Activated CD4-positive, alpha-beta T cell treated with anti-CD3 and anti-CD28 coated beads, Interleukin-2, amount 50 U/mL, for 4 hours (primary cell): ENCODE measurements at regions not wholly inside any gene's neighbourhood (a gene's known extent, or its start where the extent isn't known, plus 50 kb on each side); places are given as distances from the start of the nearest gene placed in this dataset.

ENCODE experiments used
- DNase-seq, 2 experiments: peaks; one replicate each; pipeline ENCODE4 v3.0.0-alpha.2; 2020

DNA sequence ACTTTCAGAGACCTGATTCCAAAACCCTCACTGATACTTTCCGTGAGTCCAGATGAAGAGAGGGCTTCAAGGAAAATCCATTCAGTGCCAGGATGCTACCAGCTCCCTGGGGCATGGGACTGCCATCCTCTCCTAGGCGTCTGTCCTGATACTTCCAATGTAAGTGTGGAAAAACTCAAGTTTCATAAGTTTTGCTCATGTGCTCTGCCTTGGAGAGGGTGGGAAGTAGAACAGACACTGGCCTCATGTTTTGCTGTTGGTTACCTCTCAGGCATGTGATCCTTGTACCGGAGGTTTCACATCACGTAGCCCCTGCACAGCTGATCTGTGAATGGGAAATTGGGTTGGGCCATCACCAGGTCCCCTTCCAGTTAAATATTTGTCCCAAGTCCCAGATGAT lies 517.1 kb downstream of the RPS24 start:
- no peak for DNase-seq

DNA sequence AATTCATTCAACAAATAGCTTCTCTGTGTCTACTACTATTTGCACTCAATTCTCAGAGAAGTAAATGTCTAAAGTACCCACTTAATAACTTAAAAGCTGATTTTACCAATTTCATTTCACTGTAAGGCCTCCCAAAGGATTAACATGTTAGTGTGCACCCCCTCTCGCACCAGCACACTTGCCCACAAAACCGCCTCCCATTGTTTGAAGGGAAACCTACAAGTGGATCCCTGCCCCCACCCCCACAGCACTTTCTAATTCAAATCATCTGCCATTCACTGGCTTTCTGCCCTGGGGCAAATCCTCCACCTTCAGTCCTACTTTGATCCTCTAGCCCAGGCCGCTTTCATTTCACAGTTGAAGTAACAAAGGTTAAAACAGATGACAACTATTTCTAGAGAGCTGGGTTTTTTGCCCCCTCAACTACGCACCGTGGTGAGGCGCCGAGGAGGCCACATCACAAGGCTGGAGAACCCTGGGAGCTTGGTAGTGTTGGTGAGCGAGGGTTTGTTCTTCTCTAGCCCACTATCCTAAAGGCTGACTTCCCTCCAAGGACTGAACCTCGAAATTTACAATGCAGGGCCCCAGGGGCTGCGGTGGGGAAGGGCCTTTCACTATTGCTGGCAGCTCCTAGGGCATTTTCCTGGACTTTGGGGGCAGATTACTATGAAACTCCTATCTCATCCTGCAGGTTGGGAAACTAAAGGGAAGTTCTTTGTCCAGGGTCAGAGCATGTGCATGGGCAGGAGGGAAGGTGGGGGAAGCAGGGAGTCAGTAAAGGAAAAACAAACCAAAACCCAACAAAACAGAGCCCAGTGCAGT lies 517.4 kb upstream of the ZMIZ1 start:
- no peak for DNase-seq

DNA sequence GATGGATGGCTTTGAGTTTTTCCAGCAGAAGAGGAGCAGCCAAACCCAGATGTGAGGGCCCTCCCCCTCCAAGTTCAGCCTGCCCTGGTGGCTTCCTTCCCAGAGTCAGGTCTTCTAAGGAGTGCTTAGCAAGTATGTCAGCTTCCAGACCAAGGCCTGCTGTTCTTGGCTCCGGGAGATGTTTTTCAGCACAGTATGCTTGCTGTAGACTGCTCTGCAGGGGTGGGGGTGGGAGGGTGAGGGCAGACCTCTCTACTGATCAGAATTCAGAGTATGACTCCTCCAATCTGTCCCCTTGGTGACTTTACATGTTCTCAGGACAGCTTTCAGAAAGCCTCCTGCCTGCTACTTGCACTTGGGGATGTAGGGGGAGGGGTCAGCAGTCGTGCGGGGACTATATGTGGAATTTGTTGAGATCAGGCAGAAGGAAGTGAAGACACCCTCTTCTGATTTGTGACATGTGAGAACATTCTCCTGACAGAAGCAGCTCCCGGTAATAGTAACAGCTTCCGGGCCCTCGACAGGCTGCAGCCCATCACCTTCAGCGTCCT lies 516.4 kb upstream of the ZMIZ1 start:
- DNase-seq: no peak

DNA sequence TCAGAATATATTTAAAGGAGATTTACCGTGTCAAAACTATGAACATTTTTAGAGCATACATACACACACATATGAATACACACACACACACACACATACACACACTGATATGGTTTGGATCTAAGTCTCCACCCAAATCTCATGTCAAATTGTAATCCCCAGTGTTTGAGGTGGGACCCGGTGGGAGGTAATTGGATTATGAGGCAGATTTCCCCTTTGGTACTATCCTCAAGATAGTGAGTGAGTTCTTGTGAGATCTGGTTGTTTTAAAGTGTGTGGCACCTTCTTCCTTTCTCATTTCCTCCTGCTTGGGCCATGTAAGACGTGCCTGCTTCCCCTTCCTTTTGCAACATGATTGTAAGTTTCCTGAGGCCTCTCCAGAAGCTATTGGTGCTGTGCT lies 515.0 kb upstream of the ZMIZ1 start:
- no peak for DNase-seq

DNA sequence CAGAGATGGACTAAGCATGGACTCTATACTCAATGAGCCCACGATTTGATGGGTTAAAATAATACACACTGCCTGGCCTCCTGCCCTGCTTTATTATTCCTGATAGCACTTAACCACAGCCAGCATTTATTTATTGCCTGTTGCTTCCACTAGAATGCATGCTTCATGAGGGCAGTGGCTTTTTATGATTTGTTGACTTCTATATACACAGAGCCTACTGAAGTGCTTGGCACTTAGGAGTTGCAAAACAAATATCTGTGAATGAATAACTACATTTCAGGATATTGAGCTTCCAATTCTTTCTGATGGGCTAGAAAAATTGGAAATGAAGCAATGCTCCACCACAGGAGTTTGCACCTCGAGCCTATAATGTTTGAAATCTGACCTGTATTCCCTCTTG lies 513.6 kb upstream of the ZMIZ1 start:
- DNase-seq: no peak

DNA sequence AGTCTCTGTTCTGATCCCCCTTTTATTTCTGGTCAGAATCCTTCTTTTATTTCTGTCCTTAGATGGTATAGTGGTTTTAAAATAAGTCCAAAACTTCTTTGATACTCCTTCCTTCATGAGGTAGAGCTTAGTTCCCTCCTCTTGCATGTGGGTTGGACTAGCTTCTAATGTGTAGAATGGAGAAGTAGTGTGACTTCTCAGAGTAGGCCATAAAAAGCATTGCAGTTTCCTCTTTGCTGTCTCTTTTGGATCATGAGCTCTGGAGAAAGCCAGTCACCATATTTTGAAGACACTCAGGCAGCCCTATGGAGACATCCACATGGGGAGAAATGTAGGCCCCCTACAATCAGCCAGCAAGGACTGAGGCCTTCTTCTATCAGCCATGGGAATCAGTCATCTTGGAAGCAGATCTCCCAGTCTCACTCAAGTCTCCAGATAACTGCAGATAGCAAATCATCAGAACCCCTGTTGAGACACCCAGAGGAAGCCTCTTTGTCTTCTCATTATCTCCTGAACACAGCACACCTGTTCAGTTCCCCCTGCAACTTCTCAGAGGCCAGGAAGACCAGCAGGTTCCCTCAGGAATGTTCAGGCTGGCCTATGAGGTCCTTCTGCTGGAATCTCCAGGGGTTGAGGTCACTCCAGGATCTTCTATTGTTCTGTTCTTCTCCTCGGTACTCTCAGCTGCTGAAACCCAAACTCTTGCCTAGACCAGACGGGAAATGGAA lies 511.9 kb upstream of the ZMIZ1 start:
- DNase-seq: no peak

DNA sequence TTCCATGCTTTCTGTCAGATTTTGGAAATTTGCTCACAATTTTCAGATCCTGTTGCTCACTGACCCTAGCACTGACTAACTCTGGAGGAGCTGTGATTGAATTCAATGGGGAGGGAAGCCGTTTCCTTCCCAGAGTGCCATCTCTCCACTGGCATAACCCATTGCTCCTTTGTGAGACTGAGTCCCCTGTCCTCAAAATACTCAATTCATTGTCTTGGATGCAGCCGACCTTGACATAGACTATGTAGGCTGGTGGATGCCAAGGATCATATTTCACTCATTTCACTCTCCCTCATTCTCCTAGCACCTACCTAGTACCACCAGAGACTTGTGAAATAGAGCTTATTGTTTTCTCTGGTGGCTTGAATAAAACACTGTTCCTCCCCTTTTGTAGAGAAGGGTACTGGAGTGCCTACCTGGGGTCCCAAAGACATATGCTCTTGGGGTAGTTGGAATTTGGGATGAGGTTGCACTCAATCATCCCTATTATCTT lies 511.3 kb upstream of the ZMIZ1 start:
- DNase-seq: no peak

DNA sequence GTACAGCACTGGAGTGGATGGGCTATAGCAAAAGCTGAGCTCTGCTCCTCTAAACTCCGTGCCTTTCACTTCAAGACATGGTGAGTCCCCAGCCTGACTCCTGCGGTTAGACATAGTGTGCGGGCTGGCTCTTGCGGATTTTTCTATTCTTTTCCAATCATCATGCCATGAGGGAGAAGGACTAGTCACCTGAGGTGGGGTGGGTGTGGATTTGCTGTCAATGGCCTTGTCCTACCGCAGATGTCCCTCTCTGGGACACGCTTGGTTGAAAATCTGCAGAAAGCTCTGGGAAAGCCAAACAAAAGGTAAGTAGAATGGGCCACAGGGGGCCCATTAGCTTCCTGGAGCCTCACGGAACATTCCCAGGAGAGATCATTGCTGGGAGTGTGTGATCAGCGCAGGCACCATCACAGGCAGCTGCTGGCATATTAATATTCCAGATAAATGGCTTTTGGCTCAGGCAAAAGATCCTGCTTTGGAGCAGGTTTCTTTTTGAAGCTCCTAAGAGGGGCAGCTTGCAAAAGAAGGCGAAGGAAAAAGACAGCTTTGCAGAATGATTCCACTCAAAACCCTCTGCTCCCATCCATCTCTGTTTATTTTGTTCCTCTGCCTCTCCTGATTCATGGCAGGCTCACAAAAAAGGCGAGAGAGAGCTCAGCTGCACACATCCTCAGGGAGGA lies 509.0 kb upstream of the ZMIZ1 start:
- DNase-seq: no peak

DNA sequence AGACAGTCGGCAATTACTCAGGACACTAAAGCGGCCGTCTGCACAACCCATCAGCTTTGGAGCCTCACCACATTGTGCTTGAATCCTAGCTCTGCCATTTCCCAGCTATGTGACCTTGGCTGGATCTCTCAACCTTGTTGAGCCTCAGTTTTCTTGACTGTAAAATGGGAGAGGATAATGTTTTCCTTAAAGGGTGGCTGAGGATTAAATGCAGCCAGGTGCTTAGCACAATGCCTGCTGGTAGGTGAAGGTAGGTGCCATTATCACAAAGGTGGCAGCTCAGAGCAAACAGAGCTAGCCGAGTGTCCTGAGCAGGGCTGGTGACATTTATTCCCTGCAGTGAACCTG lies 508.5 kb upstream of the ZMIZ1 start:
- DNase-seq: no peak

DNA sequence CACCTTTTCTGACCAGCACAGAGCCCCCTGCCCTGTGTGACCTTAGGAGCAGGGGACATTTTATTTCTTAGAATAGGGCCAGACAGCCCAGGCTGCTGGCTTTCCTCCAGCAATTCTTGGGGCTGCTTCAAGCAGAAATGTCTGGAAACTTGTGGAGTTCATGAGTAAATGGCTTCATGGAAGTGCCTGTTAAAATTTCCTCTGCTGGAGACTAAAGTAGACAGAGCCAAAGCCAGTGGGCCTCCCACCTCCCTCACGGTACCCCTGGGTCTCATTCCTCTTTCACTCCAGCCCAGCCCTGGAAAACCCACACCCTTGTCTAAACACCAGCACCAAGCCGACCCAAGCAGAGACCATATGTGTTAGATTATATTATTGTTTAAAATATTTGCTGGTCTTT lies 505.5 kb upstream of the ZMIZ1 start:
- DNase-seq: no peak

DNA sequence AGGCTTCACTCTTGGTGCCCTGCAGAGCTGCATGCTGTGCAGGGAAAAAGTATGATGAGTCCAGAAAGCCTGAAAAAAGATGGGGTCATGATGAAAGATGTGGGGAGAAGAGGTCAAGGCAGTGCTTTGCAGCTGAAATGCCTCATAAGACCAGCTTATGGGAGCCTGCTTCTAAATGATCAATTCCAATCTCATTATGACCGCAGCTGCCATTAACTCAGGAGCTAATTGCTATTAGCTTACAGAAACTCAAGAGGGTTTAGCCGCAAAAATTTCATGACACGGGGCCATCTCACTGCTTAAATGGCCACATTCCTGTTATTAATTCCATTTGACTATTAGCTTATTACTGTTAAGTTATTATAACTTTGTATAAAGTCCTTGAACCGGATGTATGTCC lies 502.9 kb upstream of the ZMIZ1 start:
- no peak for DNase-seq

DNA sequence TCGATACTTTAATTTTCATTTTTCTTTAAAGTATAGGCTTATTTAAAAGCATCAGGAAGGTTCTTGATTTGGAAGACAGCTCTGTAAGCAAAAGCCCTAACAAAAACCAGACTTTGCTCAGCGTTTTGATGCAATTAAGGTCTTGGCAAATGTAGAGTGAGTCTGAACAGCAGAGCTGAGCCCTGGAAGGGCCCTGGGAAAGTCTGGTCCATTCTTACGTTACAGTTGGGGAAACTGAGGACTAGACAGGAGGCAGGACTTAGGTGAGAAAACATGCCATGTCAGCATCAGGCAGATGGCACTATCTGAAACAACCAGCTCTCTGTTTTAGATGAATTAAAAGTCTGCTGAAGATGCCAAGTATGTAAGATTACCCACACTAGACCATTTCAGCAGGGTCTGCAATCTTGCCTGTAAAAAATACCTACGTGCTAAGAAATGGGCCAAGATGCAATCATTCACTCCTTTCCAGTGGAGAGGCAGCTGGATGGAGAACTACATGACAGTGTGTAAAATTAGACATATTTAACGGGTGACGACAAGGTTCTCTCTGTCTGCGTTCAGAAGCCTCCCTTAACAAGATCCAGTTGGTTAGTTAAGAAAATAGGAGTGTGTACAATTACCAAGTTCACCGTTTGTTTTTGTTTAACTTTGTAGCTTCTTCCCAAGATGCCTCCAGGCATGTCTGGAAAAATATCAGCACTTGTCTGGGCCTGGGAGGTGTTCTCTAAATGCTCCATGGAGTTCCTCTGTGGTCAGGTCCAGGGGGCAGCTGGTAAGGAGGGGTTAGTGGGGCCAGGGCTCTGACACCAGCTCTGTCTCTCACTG lies 502.3 kb upstream of the ZMIZ1 start:
- DNase-seq: no peak

DNA sequence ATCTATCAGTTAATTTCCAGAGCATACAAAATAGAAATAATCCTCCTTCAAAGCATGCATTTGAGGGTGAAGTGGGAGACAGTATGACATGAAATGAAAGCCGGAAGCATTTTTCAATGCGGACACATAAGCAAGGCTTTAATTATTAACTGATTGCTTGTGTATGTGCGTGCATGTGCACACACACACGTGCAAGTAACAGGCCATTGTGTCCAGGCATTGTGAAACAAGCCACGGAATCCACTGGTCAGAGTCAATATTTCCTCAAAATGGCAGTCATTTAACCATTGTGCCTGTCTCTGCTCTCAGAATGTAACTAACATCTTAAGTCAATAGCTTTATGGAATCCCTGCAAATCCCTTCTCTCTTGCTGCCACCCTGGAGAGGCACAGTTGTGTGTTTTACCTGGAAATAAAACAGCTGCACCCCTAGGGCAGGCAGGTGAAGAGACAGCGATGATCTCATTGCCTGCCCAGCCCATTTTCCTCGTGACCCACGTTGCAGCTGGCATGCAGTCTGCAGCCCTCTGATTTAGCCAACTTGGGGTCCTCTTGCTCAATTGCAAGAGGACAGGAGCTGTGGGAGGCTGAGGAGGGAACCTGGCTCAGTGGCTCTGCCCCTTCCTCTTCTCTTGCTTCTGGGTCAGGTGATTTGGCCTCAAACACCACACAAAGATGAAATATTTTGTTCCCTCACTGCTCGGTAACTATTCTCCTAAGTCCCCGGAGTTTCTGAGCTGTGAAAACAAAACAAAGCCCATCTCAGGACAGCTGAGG lies 500.9 kb upstream of the ZMIZ1 start:
- DNase-seq: no peak

DNA sequence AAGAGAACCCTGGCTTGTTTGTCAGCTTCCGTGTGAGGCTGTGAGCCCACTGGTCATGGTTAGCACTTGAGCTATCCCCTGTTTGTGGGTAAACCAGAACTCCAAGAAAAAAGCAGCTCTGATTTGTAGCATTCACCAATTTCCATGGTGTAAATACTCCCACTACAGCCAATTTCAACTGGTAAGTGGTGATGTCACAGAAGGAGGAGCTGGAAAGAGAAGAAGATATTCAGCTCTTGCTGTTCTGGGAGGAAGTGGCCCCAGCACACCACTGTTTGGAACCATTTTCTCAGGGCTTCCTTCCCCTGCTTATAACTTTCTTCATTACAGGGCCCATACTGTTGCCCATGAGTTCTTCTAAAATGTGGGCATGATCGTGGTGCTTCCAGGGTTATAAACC lies 500.1 kb upstream of the ZMIZ1 start:
- no peak for DNase-seq

DNA sequence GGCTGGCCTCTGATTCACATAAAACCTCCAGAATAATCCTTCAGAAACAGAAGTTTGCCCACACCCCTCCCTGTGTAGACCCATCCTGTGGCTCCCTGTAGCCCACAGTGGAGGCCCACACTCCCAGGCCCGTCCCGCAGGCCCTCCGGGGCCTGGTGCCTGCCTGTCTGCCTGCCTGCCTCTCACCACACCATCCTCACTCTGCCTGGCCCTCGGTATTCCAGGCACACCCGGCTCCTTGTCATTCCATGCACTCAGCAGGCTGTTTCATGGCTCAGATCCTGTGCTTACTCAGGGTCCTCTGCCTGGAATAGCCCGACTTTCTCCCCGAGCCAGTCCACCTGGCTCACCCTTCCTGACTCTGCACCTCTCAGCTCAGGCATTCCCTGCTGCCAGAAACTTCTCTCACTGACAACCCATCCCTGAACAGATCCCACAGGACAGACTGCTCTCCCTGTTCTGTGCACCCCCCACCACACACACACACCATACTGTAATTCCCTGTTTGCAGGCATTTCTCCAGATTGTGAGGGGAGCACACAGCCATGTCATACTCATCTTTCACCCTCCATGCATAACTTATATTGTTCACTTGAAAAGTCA lies 498.0 kb upstream of the ZMIZ1 start:
- DNase-seq: no peak

DNA sequence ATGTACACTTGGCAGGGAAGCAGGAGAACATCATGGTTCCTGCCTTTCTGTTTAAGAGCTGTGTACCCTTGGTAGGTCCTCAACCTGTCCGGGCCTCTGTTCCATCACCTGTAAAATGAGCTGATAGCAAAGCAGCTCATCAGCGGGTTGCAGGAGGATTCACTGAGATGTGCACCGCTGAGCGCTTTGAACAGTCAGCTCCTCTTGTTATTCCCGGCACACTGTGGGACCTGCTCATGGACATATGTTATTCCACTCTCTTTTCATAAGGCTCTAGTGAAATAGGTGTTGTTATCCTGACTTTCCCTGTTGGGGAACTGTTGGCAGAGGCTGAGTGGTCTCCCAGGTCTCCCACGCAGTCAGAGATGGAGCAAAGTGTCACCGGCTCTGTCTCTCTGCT lies 497.5 kb upstream of the ZMIZ1 start:
- DNase-seq: no peak

DNA sequence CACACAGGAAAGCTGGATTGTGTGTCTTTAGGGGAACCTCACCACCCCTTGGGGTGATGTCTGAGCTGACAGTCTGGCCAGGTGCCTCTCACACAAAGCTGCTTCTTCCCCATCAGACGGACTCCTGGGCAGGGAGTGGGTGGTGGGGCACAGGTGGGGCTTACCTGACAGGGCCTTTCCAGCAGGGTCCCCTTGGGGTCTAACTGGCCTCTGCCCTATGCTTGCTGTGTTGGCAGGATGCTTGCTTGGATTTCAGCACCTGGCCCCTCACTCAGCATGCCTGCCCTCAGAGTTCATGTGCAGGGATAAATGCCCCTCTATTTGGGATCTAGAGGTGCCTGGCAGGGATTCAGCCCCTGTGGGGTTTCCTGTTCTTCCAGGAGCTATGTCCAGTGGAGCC lies 496.9 kb upstream of the ZMIZ1 start:
- no peak for DNase-seq

DNA sequence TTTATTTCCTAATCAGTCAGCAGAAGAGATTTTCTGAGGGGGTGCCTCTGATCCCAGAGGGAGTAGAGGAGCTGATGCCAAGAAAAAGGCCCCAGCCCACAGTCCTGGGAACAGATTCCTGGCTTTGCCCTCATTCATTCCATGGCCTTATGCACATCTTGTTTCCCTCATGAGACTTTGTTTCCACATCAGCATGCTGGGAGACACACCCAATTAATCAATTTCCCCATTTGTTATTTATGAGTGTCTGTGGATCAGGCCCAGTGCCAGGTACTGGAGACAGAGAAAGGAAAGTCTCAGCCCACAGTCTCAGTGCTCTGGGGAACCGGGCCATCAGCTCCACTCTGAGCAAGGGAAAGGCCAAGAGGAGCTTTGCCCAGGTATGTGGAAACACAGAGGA lies 496.2 kb upstream of the ZMIZ1 start:
- no peak for DNase-seq

DNA sequence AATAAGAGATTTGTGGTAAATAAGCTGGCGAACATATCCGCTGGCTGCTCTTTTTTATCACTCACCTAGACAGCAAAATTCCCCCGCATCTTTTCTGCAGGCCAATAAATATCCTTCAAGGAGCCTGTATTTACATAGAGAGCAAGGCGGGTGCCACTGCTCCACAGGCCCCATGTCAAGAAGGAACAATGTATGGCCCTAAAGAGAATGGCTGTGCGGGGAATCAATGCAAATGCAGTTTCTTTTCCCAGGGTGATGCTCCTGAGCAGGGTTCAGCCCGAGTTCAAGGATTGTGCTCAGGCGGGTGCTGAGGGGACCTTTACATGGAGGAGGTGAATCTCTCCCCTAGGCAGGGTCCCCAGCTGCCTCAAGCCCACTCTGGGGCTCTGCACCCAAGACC lies 494.2 kb upstream of the ZMIZ1 start:
- no peak for DNase-seq

DNA sequence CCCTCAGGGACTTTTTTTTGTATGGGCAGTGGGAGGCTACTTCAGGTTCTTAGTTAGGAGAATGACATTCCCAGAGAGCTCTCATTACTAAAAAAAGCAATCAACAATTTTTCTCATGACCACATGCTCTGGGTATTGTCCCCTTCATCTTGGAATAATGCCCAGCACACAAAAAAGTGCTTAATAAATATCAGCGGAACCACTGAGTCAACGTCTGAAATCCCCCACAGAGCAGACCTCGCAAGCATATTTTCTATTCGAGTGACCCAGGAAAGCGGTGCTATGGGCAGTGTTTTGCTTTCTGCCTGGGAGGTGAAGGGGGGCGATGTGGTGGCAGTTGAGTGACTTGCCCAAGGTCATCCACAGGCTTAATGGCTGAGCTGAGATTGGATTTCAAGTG lies 493.4 kb upstream of the ZMIZ1 start:
- DNase-seq: no peak

DNA sequence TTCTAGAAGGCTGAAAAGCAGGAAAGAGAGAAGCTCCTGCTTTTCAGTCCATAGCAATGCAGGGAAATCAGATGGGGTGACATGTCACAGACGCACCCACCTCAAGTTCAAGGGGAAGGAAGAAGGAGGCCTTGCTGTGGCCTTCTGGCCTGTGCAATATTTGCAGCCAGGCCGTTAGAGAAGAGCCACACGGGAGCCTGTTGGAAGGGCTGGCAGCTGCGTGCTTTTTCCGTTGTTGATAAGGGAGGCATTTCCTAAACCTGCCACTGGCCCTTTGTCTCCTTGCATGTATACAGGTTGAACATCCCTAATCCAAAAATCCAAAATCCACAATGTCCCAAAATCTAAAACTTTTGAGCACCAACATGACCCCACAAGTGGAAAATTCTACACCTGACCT lies 492.5 kb upstream of the ZMIZ1 start:
- no peak for DNase-seq

DNA sequence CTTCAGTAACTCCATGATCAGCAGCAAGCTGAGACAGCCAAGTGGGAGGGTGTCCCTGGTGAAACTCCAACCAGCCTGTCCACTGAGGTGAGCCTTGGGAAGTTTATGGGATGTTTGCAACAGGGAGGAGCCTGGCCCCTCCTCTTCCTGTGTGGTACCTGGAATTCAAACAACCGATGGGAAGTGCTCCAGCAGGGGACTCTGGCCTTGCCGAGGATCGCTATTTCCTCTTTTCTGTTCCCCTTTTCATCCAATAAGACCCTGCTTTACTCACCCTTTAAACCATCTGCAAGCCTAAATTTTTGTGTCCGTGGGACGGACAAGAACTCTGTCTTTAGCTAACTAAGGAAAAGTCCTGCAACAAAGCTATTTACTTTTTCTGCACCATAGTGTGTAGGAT lies 491.1 kb upstream of the ZMIZ1 start:
- DNase-seq: no peak
